Neural crest cell (in vitro differentiated cells): ENCODE measurements at regions not wholly inside any gene's neighbourhood (a gene's known extent, or its start where the extent isn't known, plus 50 kb on each side); places are given as distances from the start of the nearest gene placed in this dataset.
A peak's percentile ranks its signal among the peaks of the same experiment; 100 is the strongest.
"Not testable (repeated sequence)": the region's sequence is repeated elsewhere in the genome, so short reads cannot be mapped to it uniquely, and the experiment has no call there.

Experiments
- DNase-seq: peaks from one replicate; pipeline ENCODE4 v3.0.0; 2021; ENCODE audit warnings: low read depth, mixed read lengths, low spot score
- H3K27ac Mint-ChIP-seq: one replicate; pipeline ENCODE4 v1.8.0; 2021; ENCODE audit warnings: mild to moderate bottlenecking, mixed read lengths; ENCODE audit not compliant: unreplicated experiment
- H3K27me3 Mint-ChIP-seq: 2 replicates; pipeline ENCODE4 v1.8.0; 2021; ENCODE audit warnings: low read depth, mild to moderate bottlenecking, mixed read lengths
- H3K36me3 Mint-ChIP-seq: 2 replicates; pipeline ENCODE4 v1.8.0; 2021; ENCODE audit warnings: low read depth, mild to moderate bottlenecking, mixed read lengths
- H3K4me1 Mint-ChIP-seq: 2 replicates; pipeline ENCODE4 v1.8.0; 2021; ENCODE audit warnings: mixed read lengths
- H3K4me3 Mint-ChIP-seq: one replicate; pipeline ENCODE4 v1.8.0; 2021; ENCODE audit warnings: mild to moderate bottlenecking, mixed read lengths
- H3K9me3 Mint-ChIP-seq: 2 replicates; pipeline ENCODE4 v1.8.0; 2021; ENCODE audit warnings: mixed read lengths
- CTCF ChIP-seq: fragments of 200-600 bp; sonication (generic); conservative IDR thresholded peaks from 2 replicates; pipeline ENCODE4 v1.5.0; 2021; ENCODE audit warnings: antibody characterized with exemption, mild to moderate bottlenecking

GRCh38 chr3:82163907-82164520 is 402.6 kb upstream of the GBE1 start:
- no peak for DNase-seq
- no peak overlapping the region for H3K4me3 Mint-ChIP-seq
- peaks cover 3% of the 10 kb centered on the region for H3K9me3 Mint-ChIP-seq
- no peak overlapping the region for H3K27ac Mint-ChIP-seq
- no peaks in the 10 kb centered on the region for H3K4me1 Mint-ChIP-seq
- no peaks in the 10 kb centered on the region for H3K36me3 Mint-ChIP-seq
- no peaks in the 10 kb centered on the region for H3K27me3 Mint-ChIP-seq
- TF ChIP-seq CTCF: peak; percentile 65

- H3K9me3 Mint-ChIP-seq: peaks cover 5% of the 10 kb centered on the region
- H3K27ac Mint-ChIP-seq: no peak overlapping the region
- no peaks in the 10 kb centered on the region for H3K27me3 Mint-ChIP-seq
These were observed 396.5 kb upstream of the GBE1 start for GRCh38 chr3:82157952-82158351.

GRCh38 chr3:82153892-82154291 is 392.4 kb upstream of the GBE1 start:
- H3K4me1 Mint-ChIP-seq, H3K27ac Mint-ChIP-seq, H3K4me3 Mint-ChIP-seq, H3K9me3 Mint-ChIP-seq, H3K36me3 Mint-ChIP-seq, H3K27me3 Mint-ChIP-seq, DNase-seq: not testable (repeated sequence)

More at GRCh38 chr3:82157952-82158351, 396.5 kb upstream of the GBE1 start:
- peaks cover 4% of the 10 kb centered on the region for H3K36me3 Mint-ChIP-seq
- TF ChIP-seq CTCF: no peak
- no peak for DNase-seq
- no peaks in the 10 kb centered on the region for H3K4me1 Mint-ChIP-seq
- no peak overlapping the region for H3K4me3 Mint-ChIP-seq

GRCh38 chr3:82145742-82146141 is 384.3 kb upstream of the GBE1 start:
- no peaks in the 10 kb centered on the region for H3K9me3 Mint-ChIP-seq
- DNase-seq: no peak
- no peak for TF ChIP-seq CTCF
- no peaks in the 10 kb centered on the region for H3K27me3 Mint-ChIP-seq
- no peak overlapping the region for H3K27ac Mint-ChIP-seq
- no peak overlapping the region for H3K4me3 Mint-ChIP-seq
- no peaks in the 10 kb centered on the region for H3K4me1 Mint-ChIP-seq
- H3K36me3 Mint-ChIP-seq: no peaks in the 10 kb centered on the region

- no peak overlapping the region for H3K4me3 Mint-ChIP-seq
- no peaks in the 10 kb centered on the region for H3K9me3 Mint-ChIP-seq
- H3K4me1 Mint-ChIP-seq: no peaks in the 10 kb centered on the region
- H3K27ac Mint-ChIP-seq: no peak overlapping the region
- no peaks in the 10 kb centered on the region for H3K27me3 Mint-ChIP-seq
- no peaks in the 10 kb centered on the region for H3K36me3 Mint-ChIP-seq
- TF ChIP-seq CTCF: no peak
- DNase-seq: no peak
These were observed 383.4 kb upstream of the GBE1 start for GRCh38 chr3:82144811-82145210.

GRCh38 chr3:82143661-82144412 is 382.4 kb upstream of the GBE1 start:
- no peaks in the 10 kb centered on the region for H3K36me3 Mint-ChIP-seq
- H3K4me3 Mint-ChIP-seq: no peak overlapping the region
- no peaks in the 10 kb centered on the region for H3K27me3 Mint-ChIP-seq
- TF ChIP-seq CTCF: no peak
- no peaks in the 10 kb centered on the region for H3K9me3 Mint-ChIP-seq
- H3K4me1 Mint-ChIP-seq: no peaks in the 10 kb centered on the region
- no peak overlapping the region for H3K27ac Mint-ChIP-seq
- DNase-seq: no peak
